GM10266 (cell line): ENCODE measurements at regions not wholly inside any gene's neighbourhood (a gene's known extent, or its start where the extent isn't known, plus 50 kb on each side); places are given as distances from the start of the nearest gene placed in this dataset.
"Not testable (repeated sequence)": the region's sequence is repeated elsewhere in the genome, so short reads cannot be mapped to it uniquely, and the experiment has no call there.

ENCODE experiments used
- DNase-seq: peaks from one replicate; pipeline ENCODE4 v3.0.0; 2012; ENCODE audit errors: extremely low spot score
- TF ChIP-seq, protein P1 (sequence below): IDR thresholded peaks from 2 replicates; pipeline ENCODE4 v1.5.1; 2012; ENCODE audit warnings: mild to moderate bottlenecking, low read depth; ENCODE audit not compliant: control insufficient read depth, insufficient read depth; ENCODE audit errors: missing control alignments

DNA sequence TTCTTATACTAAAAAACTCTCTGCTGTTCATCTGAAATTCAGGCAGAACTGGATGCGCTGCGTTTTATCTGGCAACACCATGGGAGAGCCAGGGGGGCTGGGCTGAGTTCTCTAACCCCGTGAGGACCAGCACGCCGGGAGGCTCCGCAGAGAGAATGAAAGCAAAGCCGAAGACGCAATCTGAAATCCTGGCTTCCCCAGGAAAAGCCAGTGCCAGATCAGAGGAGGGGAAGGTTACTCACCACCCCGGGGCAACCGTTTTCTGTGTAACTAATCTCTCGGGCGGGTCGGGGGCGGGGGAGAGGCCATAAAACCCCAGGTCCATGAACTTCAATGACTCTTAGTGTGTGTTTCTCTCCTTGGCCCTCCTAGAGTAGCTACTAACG, 99.4 kb downstream of the SHANK2 start:
- TF ChIP-seq, protein P1, sequence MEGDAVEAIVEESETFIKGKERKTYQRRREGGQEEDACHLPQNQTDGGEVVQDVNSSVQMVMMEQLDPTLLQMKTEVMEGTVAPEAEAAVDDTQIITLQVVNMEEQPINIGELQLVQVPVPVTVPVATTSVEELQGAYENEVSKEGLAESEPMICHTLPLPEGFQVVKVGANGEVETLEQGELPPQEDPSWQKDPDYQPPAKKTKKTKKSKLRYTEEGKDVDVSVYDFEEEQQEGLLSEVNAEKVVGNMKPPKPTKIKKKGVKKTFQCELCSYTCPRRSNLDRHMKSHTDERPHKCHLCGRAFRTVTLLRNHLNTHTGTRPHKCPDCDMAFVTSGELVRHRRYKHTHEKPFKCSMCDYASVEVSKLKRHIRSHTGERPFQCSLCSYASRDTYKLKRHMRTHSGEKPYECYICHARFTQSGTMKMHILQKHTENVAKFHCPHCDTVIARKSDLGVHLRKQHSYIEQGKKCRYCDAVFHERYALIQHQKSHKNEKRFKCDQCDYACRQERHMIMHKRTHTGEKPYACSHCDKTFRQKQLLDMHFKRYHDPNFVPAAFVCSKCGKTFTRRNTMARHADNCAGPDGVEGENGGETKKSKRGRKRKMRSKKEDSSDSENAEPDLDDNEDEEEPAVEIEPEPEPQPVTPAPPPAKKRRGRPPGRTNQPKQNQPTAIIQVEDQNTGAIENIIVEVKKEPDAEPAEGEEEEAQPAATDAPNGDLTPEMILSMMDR: no peak
- DNase-seq: no peak

DNA sequence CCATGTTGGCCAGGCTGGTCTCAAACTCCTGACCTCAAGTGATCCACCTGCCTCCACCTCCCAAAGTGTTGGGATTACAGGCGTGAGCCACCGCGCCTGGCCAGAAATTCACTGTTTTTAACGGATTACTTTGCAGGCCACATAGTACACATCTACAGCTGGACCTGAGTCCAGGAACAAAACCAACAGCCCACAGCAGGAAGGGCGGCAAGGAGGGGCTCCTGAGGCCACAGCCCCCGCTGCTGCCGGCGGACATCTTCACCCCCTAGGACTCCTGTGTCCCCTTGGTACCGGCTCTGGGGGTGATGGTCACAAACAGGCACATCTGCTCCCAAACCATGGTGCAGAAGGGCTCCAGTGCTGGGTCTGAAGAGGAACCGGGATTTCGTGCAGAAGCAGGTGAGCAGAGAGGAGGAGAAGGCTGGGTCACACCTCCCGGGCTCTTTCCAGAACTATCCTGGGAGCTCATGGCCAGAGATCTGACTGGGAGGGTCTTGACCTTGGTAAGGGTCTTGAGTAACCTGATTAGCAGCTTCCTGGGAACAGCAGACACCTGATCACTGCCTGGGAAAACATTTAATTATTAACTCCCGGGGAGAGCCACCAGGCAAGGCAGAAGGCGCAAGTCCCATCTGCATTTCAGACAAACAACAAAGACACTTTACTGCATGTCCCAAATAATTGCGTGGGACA, 99.9 kb downstream of the SHANK2 start:
- DNase-seq: not testable (repeated sequence)

DNA sequence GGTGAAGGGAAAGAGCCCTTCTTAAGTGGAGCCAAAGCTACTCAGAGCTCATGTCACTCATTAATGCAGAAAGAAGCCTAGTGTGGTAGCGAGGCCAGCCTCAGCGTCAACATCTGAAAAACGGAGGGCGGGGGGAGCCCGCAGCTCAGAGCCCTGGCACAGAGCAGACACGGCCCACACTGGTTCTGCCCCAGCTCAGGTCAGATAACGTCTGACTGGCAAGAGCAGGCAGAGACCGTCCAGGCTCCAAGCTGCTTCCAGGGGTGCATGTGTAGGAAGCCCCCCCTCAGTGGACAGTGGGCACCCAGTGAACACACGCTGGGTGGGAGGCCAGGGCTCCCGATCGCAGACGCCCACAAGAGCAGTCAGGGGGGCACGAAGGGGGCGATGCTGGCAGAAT, 100.8 kb downstream of the SHANK2 start:
- DNase-seq: no peak
- TF ChIP-seq, protein P1: no peak

DNA sequence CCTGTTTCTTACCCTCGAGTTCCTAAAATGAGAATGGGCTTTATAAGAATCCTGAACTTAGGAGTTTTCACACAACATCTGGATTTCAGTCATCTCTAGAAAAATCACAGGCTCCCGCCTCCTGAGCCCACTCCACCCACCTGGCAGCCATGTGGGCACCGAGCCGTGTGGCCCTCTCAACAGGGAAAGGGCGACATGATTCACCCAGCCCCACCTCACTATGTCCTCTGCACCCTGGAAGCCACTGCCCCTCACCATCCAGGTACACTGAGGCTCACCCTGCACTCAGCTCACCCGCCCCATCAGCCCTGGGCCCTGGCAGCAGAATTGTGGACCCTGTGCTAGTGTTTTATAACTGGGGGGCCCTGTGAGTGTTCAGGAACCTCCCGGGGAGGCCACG, 101.5 kb downstream of the SHANK2 start:
- TF ChIP-seq, protein P1: no peak
- DNase-seq: no peak

DNA sequence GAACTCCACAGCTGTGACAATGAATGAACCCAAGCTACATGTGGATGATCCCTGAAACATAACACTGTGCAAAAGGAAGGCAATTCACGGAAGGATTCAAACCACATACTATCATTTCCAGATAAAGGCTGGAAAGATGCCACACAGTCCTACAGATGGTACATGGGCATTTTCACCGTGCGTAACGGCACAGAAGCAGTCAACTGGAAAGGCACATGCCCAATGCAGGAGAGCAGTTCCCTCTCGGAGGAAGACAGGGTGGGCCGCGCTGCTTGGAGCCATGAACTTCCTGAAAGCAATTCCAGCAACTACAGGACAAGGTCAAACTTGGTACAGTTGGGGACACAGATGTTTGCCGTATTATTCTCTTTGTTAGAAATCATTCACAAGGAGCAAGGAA, 103.7 kb downstream of the SHANK2 start:
- TF ChIP-seq, protein P1: no peak
- DNase-seq: no peak

DNA sequence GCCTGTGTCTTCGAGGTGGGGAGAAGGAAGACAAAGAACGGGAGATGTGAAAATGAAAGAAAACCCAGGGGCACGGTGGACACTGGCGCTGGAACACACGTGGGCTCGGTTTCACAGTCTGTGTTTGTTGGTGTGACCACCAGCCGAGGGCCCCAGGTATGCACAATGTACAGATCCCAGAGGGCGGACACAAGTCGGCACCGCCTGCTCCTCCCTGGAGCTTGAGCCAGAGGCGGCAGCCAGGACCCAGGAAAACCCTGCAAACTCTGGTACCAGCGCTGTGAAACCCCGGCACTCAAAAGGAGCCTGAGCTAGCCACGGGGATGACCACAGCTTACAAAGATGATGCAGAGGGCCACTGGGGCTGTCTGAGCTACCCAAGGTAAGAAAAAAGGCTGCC, 105.0 kb downstream of the SHANK2 start:
- TF ChIP-seq, protein P1: no peak

DNA sequence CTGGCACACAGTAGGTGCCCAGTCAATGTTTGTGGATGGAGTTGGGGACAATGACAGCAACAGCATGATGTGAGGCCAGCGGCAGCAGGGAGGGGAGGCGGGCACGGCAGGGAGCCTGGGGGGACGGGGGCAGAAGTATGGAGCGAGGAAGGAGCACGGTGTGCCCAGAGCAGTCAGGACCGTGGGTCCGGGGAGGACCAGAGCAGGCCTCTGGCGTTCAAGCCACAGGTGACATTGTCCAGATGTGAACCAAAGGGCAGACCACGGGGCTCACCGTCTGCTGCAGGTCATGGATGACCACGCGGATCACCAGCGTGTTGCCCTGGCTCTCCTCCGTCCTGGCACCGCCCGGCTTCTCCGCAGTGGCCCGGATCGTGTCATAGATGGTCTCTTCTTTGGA, 105.5 kb downstream of the SHANK2 start:
- TF ChIP-seq, protein P1: no peak
- DNase-seq: no peak

More for the DNA sequence above, 105.0 kb downstream of the SHANK2 start:
- DNase-seq: no peak
